BE2C (cell line): ENCODE measurements at regions not wholly inside any gene's neighbourhood (a gene's known extent, or its start where the extent isn't known, plus 50 kb on each side); places are given as distances from the start of the nearest gene placed in this dataset.

Experiments
- DNase-seq: peaks from one replicate; pipeline ENCODE4 v3.0.0-alpha.2; 2020
- H3K27me3 ChIP-seq: fragments of 250-450 bp; sonication (Bioruptor Pico); 2 replicates; pipeline ENCODE4 v1.5.1; 2020; ENCODE audit warnings: mild to moderate bottlenecking
- H3K36me3 ChIP-seq: fragments of 250-450 bp; sonication (Bioruptor Pico); 2 replicates; pipeline ENCODE4 v1.5.1; 2020; ENCODE audit warnings: mild to moderate bottlenecking
- H3K4me1 ChIP-seq: fragments of 250-450 bp; sonication (Bioruptor Pico); 2 replicates; pipeline ENCODE4 v1.5.1; 2020
- H3K4me3 ChIP-seq: 2 replicates; pipeline ENCODE4 v1.5.1; 2011; ENCODE audit warnings: low read depth, low read length
- H3K9me3 ChIP-seq: fragments of 250-450 bp; sonication (Bioruptor Pico); 2 replicates; pipeline ENCODE4 v1.5.1; 2020
- CTCF ChIP-seq: IDR thresholded peaks from 2 replicates; pipeline ENCODE4 v1.5.1; 2012; ENCODE audit warnings: mild to moderate bottlenecking, low read depth, low read length

- Histone ChIP-seq H3K4me1 (no peaks in the 10 kb centered on the region), H3K9me3 (no peaks in the 10 kb centered on the region), H3K36me3 (no peaks in the 10 kb centered on the region), H3K4me3 (no peak overlapping the region), H3K27me3 (no peaks in the 10 kb centered on the region)
- DNase-seq: no peak
- 0 out of 2 replicates have a peak, but pooled peaks have one; percentile 12 for TF ChIP-seq CTCF
Observed at GRCh38 chr2:220533485-220533884, 906.1 kb downstream of the SLC4A3 start.

- H3K4me3 ChIP-seq: no peak overlapping the region
- DNase-seq: no peak
- no peaks in the 10 kb centered on the region for H3K9me3 ChIP-seq
- H3K36me3 ChIP-seq: no peaks in the 10 kb centered on the region
- TF ChIP-seq CTCF: no peak
- no peaks in the 10 kb centered on the region for H3K27me3 ChIP-seq
- no peaks in the 10 kb centered on the region for H3K4me1 ChIP-seq
Observed at GRCh38 chr2:220539481-220539880, 912.1 kb downstream of the SLC4A3 start.

- Histone ChIP-seq H3K9me3 (no peaks in the 10 kb centered on the region), H3K27me3 (no peaks in the 10 kb centered on the region), H3K36me3 (no peaks in the 10 kb centered on the region), H3K4me1 (no peaks in the 10 kb centered on the region), H3K4me3 (no peak overlapping the region)
- no peak for TF ChIP-seq CTCF
- no peak for DNase-seq
Observed at GRCh38 chr2:220544049-220544448, 916.6 kb downstream of the SLC4A3 start.

- H3K27me3 ChIP-seq: no peaks in the 10 kb centered on the region
- H3K36me3 ChIP-seq: no peaks in the 10 kb centered on the region
- H3K9me3 ChIP-seq: no peaks in the 10 kb centered on the region
- TF ChIP-seq CTCF: no peak
- no peak overlapping the region for H3K4me3 ChIP-seq
- H3K4me1 ChIP-seq: no peaks in the 10 kb centered on the region
- DNase-seq: no peak
Observed at GRCh38 chr2:220550995-220551700, 923.7 kb downstream of the SLC4A3 start.

DNA sequence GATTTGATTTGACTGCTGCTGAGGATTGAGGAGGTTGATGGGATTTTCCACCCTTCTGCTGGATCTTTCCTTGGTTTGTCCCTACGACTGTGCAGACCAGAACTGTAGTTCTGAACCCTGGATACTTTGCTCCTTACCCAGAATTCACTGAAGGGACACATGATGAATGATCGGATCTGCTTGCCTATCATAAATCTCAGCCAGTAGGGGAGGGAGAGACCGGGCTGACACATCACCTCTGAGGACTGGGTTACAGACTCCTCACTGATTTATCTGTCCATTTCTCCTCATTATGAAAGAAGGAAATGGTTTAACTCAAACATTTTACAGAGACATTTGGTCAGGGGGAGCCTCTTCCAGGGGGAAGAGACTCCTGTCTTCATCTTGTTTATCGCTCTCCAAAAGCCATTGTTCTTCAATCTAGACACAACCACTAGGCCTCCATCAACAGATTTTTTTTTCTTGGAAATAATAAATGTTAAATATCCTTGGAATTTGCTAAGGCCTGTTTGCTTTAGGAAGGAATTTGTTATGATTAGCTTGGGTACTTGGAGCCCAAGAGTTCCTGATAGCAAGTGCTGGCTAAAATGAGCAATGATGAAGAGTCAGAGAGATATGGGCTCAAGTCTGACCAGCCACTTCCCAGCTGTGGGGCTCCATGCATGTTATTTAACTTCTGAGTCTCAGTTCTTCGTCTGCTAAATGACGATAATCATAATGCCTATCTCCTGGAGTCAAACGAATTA, 925.5 kb downstream of the SLC4A3 start:
- Histone ChIP-seq H3K4me3 (no peak overlapping the region), H3K9me3 (no peaks in the 10 kb centered on the region), H3K27me3 (no peaks in the 10 kb centered on the region), H3K4me1 (no peaks in the 10 kb centered on the region), H3K36me3 (no peaks in the 10 kb centered on the region)
- no peak for DNase-seq
- TF ChIP-seq CTCF: no peak
